ENCODE measurements at regions not wholly inside any gene's neighbourhood (a gene's known extent, or its start where the extent isn't known, plus 50 kb on each side); places are given as distances from the start of the nearest gene placed in this dataset.
"Not testable (repeated sequence)": the region's sequence is repeated elsewhere in the genome, so short reads cannot be mapped to it uniquely, and the experiment has no call there.

- no peak for DNase-seq
Observed at GRCh38 chr2:149727927-149728326, 140.4 kb upstream of the MMADHC start.

DNA sequence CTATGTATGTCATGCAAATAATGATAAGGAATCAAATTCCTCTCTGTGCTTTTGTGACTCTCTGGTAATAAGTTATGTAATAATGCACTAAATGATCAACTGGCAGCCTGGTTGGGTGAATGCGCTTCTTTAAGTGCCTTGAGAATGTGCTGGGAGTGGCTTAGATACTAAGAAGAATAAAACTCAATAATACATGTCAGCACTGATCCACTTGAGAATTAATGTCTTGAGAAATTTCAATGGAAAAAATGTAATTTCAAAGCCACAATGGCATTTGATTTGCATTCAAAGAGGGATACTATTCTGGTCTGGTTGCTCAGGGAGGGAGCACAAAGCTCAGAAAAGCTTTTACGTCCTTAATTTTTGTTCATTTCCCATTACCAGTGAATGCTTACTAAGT is 137.7 kb upstream of the MMADHC start:
- no peak for DNase-seq

- no peak for DNase-seq
Observed at GRCh38 chr2:149724091-149724490, 136.5 kb upstream of the MMADHC start.

- no peak for DNase-seq
Observed at GRCh38 chr2:149720615-149721014, 133.0 kb upstream of the MMADHC start.

GRCh38 chr2:149719695-149720094 is 132.1 kb upstream of the MMADHC start:
- DNase-seq = no peak

GRCh38 chr2:149716687-149717086 is 129.1 kb upstream of the MMADHC start:
- DNase-seq = no peak

- no peak for DNase-seq
Observed at GRCh38 chr2:149715894-149716293, 128.3 kb upstream of the MMADHC start.

- DNase-seq = peak; percentile 51
Observed at GRCh38 chr2:149715005-149715592, 127.5 kb upstream of the MMADHC start.

GRCh38 chr2:149709496-149710263 is 122.1 kb upstream of the MMADHC start:
- DNase-seq = no peak

DNA sequence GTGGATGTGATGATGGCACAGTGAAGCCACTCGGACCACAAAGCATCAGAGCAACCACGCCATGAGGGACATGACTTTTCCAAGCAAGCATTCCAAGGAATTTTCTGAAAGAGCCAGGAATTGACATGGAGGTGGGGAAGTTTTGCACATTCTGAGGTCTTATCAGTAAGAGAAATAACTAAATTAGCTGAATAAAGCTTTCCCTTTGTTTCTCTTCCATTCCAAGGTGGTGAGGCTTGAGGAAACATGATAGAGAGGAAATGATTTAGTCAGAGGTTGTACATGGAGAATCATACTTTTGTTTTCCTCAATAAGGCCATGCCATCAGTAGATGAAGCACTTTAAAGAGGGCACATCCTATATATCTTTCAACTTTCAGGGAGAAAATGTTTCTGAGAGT is 115.7 kb upstream of the MMADHC start:
- peak; percentile 11 for DNase-seq

DNA sequence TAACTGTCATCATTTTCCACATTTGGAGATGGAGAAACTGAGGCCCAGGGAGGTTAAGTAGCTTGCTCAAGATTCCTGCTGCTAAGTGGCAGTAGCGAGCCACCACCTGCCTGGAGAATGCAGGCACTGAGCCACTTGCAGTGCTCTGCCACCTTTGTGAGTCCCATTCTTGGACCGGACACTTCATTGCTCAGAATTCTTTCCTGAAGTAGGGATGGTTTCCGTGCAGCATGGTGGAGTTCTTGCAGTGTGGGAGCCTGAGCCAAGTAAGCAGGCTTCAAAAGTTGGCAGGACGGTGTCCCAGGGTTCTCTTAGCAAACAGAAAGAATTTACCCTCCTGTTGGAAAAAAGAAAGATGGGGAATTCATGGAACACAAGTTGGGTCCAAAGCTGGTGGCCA is 115.0 kb upstream of the MMADHC start:
- DNase-seq = no peak

- no peak for DNase-seq
Observed at GRCh38 chr2:149701241-149701640, 113.7 kb upstream of the MMADHC start.

DNA sequence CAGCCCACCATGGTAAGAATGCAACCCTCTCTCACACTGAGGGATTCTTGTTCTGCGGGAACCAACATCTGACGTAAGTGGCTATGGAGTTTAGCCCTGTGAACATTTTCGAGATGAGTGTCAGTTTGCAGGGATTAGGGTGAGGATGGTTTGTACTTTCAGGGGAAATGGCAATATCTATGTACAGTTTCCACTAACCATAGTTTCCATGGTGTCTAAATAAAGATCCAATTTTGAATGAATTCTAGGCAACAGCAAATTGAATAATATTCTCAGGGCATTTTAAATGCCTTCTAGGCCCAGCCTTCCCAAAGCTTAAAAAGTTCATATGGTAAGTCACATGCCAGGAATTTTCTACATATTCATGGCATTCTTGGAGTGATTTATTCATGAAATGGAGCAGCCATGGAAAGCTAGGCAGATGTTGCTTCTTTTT is 105.4 kb upstream of the MMADHC start:
- DNase-seq = peak; percentile 65

DNA sequence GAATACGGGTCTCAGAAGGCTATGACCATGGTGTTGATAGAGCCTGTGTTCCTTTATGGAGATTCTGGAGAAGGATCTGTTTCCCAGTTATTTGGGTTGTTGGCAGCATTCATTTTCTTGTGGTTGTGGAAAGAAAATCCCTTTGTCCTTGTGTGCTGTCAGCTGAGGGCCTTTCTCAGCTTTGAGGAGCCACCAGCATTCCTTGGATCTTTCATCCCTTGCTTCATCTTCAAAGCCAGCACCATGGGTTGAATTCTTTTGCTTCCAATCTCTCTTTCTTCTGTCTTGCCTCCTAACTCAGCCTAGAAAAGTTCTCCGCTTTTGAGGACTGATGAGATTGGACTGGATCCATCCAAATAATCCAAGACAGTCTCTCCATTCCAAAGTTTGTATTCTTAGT is 103.2 kb upstream of the MMADHC start:
- DNase-seq = no peak

DNA sequence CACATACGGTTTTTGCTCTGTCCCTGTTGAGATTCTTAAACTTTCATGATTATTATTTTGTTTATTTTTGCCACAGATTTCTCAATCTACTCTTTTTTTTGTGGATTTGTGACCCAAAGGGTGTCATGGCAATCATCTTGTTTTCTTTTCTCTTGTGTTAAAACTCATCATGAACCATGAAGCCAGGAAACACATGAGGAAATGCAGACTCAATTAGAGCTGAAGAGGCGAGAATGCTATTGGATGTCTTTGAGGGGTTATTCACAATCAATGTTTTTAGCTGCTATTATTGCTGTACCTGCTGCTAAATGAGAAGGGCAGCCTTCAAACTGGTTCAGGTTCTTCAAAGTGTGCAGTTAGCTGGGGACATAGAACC is 99.5 kb upstream of the MMADHC start:
- DNase-seq = no peak

- no peak for DNase-seq
Observed at GRCh38 chr2:149686136-149687051, 98.8 kb upstream of the MMADHC start.

- not testable (repeated sequence) for DNase-seq
Observed at GRCh38 chr2:149685401-149685800, 97.8 kb upstream of the MMADHC start.

GRCh38 chr2:149679286-149679685 is 91.7 kb upstream of the MMADHC start:
- peak; percentile 80 for DNase-seq

GRCh38 chr2:149677416-149677815 is 89.8 kb upstream of the MMADHC start:
- no peak for DNase-seq

DNA sequence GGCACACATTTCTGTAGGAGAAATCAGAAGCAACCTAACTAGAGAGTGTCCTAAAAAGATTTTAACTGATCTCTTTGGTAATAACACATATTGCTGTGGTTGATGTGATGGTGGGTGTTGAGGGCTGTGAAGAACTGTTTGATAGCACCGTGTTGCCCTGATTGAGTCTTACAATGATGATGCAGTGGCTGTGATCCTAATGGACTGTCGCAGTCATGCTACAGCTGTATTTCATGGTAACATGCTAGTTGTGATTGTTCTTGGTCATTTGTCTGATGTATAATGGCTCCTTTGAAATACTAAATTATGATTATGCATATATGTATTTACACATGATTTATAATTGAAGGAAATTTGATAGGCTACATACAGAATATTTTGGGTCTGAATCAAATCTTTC is 82.5 kb upstream of the MMADHC start:
- DNase-seq = no peak

DNA sequence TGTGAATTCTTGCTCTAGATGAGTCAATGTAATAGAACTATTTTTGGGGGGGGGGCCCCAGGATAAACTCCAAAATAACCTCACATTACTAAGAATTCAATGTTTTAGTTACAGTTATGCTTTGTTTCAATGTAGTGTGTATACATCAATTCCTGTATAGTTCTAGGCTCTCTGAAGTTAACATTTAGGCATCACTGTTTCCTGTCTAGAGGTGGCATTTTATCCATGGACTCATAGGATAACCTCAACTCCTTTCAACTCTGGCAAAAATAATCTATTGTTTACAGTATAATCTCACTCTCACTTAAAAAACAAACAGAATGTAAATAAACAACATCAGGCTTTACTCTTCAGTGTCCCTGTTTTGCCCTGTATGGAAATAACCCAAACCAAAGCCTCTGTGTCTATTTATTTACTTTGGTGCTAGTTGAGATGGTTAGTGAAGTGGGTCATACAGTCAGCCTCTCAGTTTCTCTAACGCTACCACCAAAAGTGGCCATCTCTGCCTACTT is 79.3 kb upstream of the MMADHC start:
- no peak for DNase-seq

DNA sequence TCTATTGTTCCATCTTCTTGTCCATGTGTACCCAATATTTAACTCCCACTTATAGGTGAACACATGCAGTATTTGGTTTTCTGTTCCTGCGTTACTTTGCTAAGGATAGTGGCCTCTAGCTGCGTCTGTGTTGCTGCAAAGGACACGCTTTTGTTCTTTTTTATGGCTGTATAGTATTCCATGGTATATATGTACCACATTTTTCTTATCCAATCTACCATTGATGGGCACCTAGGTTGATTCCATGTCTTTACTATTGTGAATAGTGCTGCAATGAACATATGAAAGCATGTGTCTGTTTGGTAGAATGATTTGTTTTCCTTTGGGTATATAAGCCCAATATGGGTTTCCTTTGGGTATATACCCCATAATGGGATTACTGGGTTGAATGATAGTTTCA is 77.3 kb upstream of the MMADHC start:
- no peak for DNase-seq

GRCh38 chr2:149662556-149662955 is 75.0 kb upstream of the MMADHC start:
- no peak for DNase-seq

- DNase-seq = peak; percentile 67
Observed at GRCh38 chr2:149661844-149662243, 74.3 kb upstream of the MMADHC start.

All from fibroblast of skin of right quadriceps (primary cell).